SK-N-MC (cell line): ENCODE measurements at regions not wholly inside any gene's neighbourhood (a gene's known extent, or its start where the extent isn't known, plus 50 kb on each side); places are given as distances from the start of the nearest gene placed in this dataset.

Experiments
- DNase-seq: peaks from one replicate; pipeline ENCODE4 v3.0.0-alpha.2; 2011; ENCODE audit warnings: low read depth, low spot score
- H3K27ac ChIP-seq: fragments of 200-600 bp; sonication (generic); 2 replicates; pipeline ENCODE4 v1.5.1; 2016; ENCODE audit warnings: mixed run types
- H3K36me3 ChIP-seq: fragments of 200-600 bp; sonication (generic); 2 replicates; pipeline ENCODE4 v1.6.1; 2017; ENCODE audit warnings: antibody characterized with exemption, low read length, mixed read lengths; ENCODE audit not compliant: insufficient read depth
- H3K4me3 ChIP-seq: fragments of 200-600 bp; sonication (generic); 2 replicates; pipeline ENCODE4 v1.5.1; 2016
- H3K9ac ChIP-seq: fragments of 200-600 bp; sonication (generic); 2 replicates; pipeline ENCODE4 v1.8.0; 2017; ENCODE audit warnings: mixed run types, mixed read lengths; ENCODE audit not compliant: insufficient read length
- H3K9me3 ChIP-seq: fragments of 200-600 bp; sonication (generic); 2 replicates; pipeline ENCODE4 v1.6.1; 2017; ENCODE audit warnings: low read depth, mild to moderate bottlenecking, antibody characterized with exemption, low read length, moderate library complexity, mixed read lengths
- EZH2 ChIP-seq: fragments of 200-600 bp; sonication (generic); IDR thresholded peaks from one replicate; pipeline ENCODE4 v1.6.1; 2017; ENCODE audit warnings: antibody characterized with exemption
- FOXP2 ChIP-seq: optimal IDR thresholded peaks from 2 replicates; pipeline ENCODE3; 2011; ENCODE audit warnings: mild to moderate bottlenecking, moderate library complexity; ENCODE audit not compliant: insufficient read depth; ENCODE audit errors: extremely low read length, control extremely low read depth
- POLR2AphosphoS5 ChIP-seq: IDR thresholded peaks from 2 replicates; pipeline ENCODE4 v1.6.1; 2012; ENCODE audit warnings: mild to moderate bottlenecking, low read depth, low read length, borderline replicate concordance

GRCh38 chr2:47238638-47239037 is 62.3 kb upstream of the CALM2 start:
- Histone ChIP-seq H3K4me3 (no peak overlapping the region), H3K27ac (no peak overlapping the region), H3K9ac (no peak overlapping the region), H3K36me3 (no peaks in the 10 kb centered on the region), H3K9me3 (no peaks in the 10 kb centered on the region)
- TF ChIP-seq POLR2AphosphoS5: no peak
- TF ChIP-seq EZH2: no peak
- TF ChIP-seq FOXP2: no peak
- DNase-seq: no peak

GRCh38 chr2:47237375-47238334 is 61.3 kb upstream of the CALM2 start:
- Histone ChIP-seq H3K9me3 (no peaks in the 10 kb centered on the region), H3K4me3 (no peak overlapping the region), H3K27ac (no peak overlapping the region), H3K36me3 (no peaks in the 10 kb centered on the region), H3K9ac (no peak overlapping the region)
- TF ChIP-seq FOXP2: no peak
- DNase-seq: no peak

GRCh38 chr2:47236503-47237215 is 60.3 kb upstream of the CALM2 start:
- no peaks in the 10 kb centered on the region for H3K9me3 ChIP-seq
- H3K4me3 ChIP-seq: no peak overlapping the region
- no peak for DNase-seq
- no peak overlapping the region for H3K27ac ChIP-seq
- no peak overlapping the region for H3K9ac ChIP-seq
- TF ChIP-seq EZH2 (no peak), FOXP2 (no peak), POLR2AphosphoS5 (no peak)
- H3K36me3 ChIP-seq: no peaks in the 10 kb centered on the region

GRCh38 chr2:47235132-47235531 is 58.8 kb upstream of the CALM2 start:
- Histone ChIP-seq H3K4me3 (no peak overlapping the region), H3K9me3 (no peaks in the 10 kb centered on the region)

GRCh38 chr2:47234456-47234855 is 58.1 kb upstream of the CALM2 start:
- no peak overlapping the region for H3K4me3 ChIP-seq
- DNase-seq: no peak
- H3K27ac ChIP-seq: no peak overlapping the region
- no peaks in the 10 kb centered on the region for H3K9me3 ChIP-seq
- no peak overlapping the region for H3K9ac ChIP-seq
- no peaks in the 10 kb centered on the region for H3K36me3 ChIP-seq
- TF ChIP-seq POLR2AphosphoS5: no peak
- TF ChIP-seq FOXP2: no peak
- no peak for TF ChIP-seq EZH2

More at GRCh38 chr2:47235132-47235531, 58.8 kb upstream of the CALM2 start:
- H3K36me3 ChIP-seq: no peaks in the 10 kb centered on the region
- TF ChIP-seq FOXP2 (no peak), POLR2AphosphoS5 (no peak), EZH2 (no peak)
- H3K9ac ChIP-seq: no peak overlapping the region
- H3K27ac ChIP-seq: no peak overlapping the region
- no peak for DNase-seq

GRCh38 chr2:47232738-47233415 is 56.6 kb upstream of the CALM2 start:
- Histone ChIP-seq H3K27ac (no peak overlapping the region), H3K4me3 (no peak overlapping the region), H3K36me3 (no peaks in the 10 kb centered on the region), H3K9ac (no peak overlapping the region), H3K9me3 (no peaks in the 10 kb centered on the region)
- peak; percentile 45 for DNase-seq
- TF ChIP-seq EZH2 (no peak), FOXP2 (no peak), POLR2AphosphoS5 (no peak)

- no peak for DNase-seq
- no peak overlapping the region for H3K27ac ChIP-seq
- H3K9me3 ChIP-seq: no peaks in the 10 kb centered on the region
- no peak overlapping the region for H3K4me3 ChIP-seq
- H3K36me3 ChIP-seq: no peaks in the 10 kb centered on the region
- H3K9ac ChIP-seq: no peak overlapping the region
- no peak for TF ChIP-seq EZH2
- TF ChIP-seq POLR2AphosphoS5: no peak
- no peak for TF ChIP-seq FOXP2
These were observed 54.1 kb upstream of the CALM2 start for GRCh38 chr2:47230418-47230817.
